ENCODE measurements at regions not wholly inside any gene's neighbourhood (a gene's known extent, or its start where the extent isn't known, plus 50 kb on each side); places are given as distances from the start of the nearest gene placed in this dataset.
"Not testable (repeated sequence)": the region's sequence is repeated elsewhere in the genome, so short reads cannot be mapped to it uniquely, and the experiment has no call there.

DNA sequence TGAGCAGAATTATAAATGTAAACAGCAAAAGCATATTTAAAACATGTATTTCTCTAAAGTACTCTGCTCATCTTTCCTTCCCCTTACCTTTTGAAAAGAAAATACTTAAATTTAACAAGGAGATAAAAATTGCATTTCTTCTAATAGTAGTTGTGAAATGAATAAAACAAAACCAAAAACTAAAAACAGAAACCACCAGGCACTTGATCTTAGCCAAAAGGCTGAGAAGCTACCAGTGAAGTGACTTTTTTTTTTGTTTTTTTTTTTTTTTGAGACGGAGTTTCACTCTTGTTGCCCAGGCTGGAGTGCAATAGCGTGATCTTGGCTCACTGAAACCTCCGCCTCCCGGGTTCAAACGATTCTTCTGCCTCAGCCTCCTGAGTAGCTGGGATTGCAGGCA, 116.5 kb upstream of the GC start:
- TF ChIP-seq, protein P1, sequence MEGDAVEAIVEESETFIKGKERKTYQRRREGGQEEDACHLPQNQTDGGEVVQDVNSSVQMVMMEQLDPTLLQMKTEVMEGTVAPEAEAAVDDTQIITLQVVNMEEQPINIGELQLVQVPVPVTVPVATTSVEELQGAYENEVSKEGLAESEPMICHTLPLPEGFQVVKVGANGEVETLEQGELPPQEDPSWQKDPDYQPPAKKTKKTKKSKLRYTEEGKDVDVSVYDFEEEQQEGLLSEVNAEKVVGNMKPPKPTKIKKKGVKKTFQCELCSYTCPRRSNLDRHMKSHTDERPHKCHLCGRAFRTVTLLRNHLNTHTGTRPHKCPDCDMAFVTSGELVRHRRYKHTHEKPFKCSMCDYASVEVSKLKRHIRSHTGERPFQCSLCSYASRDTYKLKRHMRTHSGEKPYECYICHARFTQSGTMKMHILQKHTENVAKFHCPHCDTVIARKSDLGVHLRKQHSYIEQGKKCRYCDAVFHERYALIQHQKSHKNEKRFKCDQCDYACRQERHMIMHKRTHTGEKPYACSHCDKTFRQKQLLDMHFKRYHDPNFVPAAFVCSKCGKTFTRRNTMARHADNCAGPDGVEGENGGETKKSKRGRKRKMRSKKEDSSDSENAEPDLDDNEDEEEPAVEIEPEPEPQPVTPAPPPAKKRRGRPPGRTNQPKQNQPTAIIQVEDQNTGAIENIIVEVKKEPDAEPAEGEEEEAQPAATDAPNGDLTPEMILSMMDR (IDR thresholded peaks at IDR 0.05; ENCODE audit: control extremely low read depth in 1 of 3, insufficient read depth in 1 of 3, low read depth in 1 of 3, low read length in 3 of 3), result not testable (repeated sequence)
- TF ChIP-seq EZH2 (IDR thresholded peaks at IDR 0.05; ENCODE audit: low read depth, low read length, severe bottlenecking); POLR2AphosphoS5 (IDR thresholded peaks at IDR 0.05; ENCODE audit: low read depth, low read length); GTF2F1 (IDR thresholded peaks at IDR 0.05; ENCODE audit: borderline replicate concordance, low read depth, low read length); RBBP5 (IDR thresholded peaks at IDR 0.05; ENCODE audit: borderline replicate concordance, low read depth, low read length); TAF1 (IDR thresholded peaks at IDR 0.05; ENCODE audit: low read depth, low read length); SRF (IDR thresholded peaks at IDR 0.05; ENCODE audit: low read depth, low read length); NRF1 (IDR thresholded peaks at IDR 0.05; ENCODE audit: low read depth, low read length); EP300 (IDR thresholded peaks at IDR 0.05; ENCODE audit: borderline replicate concordance in 1 of 2, low read depth in 2 of 2, low read length in 2 of 2); GABPA (IDR thresholded peaks at IDR 0.05; ENCODE audit: borderline replicate concordance, insufficient read depth, low read length); EGR1 (IDR thresholded peaks at IDR 0.05; ENCODE audit: borderline replicate concordance, low read depth, low read length); KDM4A (IDR thresholded peaks at IDR 0.05; ENCODE audit: low read depth, low read length, severe bottlenecking): not testable (repeated sequence)
- TF ChIP-seq, protein P2, sequence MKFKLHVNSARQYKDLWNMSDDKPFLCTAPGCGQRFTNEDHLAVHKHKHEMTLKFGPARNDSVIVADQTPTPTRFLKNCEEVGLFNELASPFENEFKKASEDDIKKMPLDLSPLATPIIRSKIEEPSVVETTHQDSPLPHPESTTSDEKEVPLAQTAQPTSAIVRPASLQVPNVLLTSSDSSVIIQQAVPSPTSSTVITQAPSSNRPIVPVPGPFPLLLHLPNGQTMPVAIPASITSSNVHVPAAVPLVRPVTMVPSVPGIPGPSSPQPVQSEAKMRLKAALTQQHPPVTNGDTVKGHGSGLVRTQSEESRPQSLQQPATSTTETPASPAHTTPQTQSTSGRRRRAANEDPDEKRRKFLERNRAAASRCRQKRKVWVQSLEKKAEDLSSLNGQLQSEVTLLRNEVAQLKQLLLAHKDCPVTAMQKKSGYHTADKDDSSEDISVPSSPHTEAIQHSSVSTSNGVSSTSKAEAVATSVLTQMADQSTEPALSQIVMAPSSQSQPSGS (IDR thresholded peaks at IDR 0.05; ENCODE audit: low read length), result not testable (repeated sequence)
